GM08714 (cell line): ENCODE measurements at regions not wholly inside any gene's neighbourhood (a gene's known extent, or its start where the extent isn't known, plus 50 kb on each side); places are given as distances from the start of the nearest gene placed in this dataset.
"Not testable (repeated sequence)": the region's sequence is repeated elsewhere in the genome, so short reads cannot be mapped to it uniquely, and the experiment has no call there.

Source experiments
- H3K4me3 ChIP-seq: fragments of 200-500 bp; sonication (Bioruptor generic); 2 replicates; pipeline ENCODE4 v1.5.1; 2014; ENCODE audit warnings: mild to moderate bottlenecking, low read length, inconsistent platforms
- ZNF274 ChIP-seq: IDR thresholded peaks from 2 replicates; pipeline ENCODE4 v1.6.1; 2012; ENCODE audit warnings: mild to moderate bottlenecking, low read depth, low read length

GRCh38 chr5:152683205-152683604 lies 278.1 kb upstream of the NMUR2 start:
- H3K4me3 ChIP-seq = no peak overlapping the region

DNA sequence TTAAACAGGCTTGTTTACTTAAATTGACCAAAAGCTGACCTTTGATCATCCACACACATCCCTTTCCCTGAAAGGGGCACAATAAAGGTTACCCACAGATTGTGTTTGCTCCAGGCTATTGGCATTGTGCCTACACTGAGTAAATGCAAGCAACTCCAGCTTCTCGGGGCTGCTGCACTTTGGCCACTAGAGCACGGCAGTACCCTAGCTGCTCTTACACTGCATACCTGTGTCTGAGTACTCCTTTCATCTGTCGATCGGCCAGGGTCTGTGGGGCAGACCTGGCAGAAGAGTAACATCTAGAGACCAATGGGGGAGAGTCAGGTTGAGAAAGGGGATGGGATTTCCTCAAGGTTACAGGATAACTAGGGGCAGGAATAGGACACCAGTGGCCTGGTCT lies 281.9 kb upstream of the NMUR2 start:
- no peak for TF ChIP-seq ZNF274

More at GRCh38 chr5:152683205-152683604, 278.1 kb upstream of the NMUR2 start:
- TF ChIP-seq ZNF274 = no peak

DNA sequence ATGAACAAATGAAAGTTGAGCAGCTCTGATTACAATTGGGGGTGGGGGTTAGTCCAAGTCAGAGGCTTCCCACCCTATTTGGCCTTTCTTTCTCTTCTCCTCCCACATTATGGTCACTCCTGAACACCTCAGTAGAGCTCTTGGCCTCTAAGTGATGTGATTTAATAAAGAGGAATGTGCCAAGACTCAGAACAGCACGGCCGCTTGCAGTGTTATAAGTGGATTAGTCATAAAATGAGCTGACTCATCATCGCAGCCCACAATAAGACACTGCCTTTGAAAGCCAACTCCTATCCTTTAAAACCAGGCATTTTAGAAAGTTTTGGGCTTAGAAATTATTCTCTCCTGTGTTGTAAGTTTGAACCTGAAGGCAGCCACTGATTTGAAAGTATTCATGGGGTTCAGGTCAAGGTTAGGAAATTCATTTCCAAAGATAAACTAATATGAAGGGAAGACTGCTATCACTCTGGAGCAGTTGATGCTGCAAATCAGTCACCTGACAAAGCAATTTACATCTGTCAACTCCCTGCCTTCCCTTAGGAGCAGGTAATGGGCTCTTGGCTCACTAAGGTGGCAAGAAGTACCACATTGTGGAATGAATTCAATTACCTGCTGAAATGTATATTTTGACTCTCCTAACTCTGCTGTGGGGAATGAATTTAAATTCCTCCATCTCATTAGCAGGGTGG lies 283.6 kb upstream of the NMUR2 start:
- no peak overlapping the region for H3K4me3 ChIP-seq
- TF ChIP-seq ZNF274 = no peak

More for the DNA sequence above, 281.9 kb upstream of the NMUR2 start:
- H3K4me3 ChIP-seq = no peak overlapping the region

DNA sequence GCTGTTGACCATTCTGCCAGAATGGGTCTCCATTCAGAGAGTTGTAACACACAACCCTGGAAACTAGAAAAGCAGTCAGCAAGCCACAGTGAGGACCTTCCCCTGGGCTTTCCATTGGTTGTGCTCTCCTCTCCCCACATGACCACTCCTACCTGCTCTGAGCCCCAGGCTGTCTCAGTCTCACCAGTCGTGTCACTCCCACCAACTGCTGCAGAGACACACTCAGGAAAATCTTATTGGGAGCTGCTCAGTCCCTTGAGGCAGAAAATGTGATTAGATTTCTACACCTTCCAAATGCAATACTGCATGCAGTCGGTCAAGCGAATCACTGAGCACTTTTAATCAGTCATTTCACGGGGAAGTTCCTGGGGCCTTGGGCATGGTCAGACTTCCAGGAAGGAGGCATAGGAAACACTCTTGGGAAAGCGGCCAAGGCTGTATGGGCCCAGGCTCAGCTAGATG lies 284.2 kb upstream of the NMUR2 start:
- H3K4me3 ChIP-seq = no peak overlapping the region
- TF ChIP-seq ZNF274 = no peak

- H3K4me3 ChIP-seq = no peak overlapping the region
- no peak for TF ChIP-seq ZNF274
These were observed 289.2 kb upstream of the NMUR2 start for GRCh38 chr5:152694231-152694630.

DNA sequence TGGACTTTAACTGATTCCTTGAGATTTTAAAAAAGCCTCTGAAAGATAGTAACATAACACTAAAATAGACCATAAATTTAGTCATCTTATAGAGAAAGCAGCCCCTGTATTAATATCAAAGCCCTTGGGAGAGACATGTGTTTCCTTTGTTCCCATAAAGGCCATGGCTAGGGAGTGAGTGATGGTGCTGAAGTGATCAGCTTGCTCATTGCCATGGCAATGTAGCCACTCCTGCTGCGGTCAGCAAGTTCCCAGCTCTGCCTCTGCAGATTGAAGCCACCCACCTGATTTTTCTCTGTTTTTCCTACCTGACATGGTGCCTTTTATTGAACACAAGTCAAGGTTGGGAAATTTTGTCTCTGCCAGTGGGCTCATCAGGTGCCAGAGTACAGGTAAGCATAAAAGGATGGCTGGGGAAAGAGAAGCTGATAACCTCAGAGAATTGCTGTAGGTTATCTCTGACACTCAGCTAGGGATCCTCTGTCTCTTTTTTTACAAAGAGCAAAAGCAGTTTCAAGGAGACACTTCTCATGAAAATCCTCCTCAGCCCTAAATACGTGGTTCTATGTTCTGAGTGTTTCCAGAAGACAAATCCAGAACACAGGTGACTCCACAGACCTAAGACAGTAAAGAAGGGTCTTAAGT lies 296.3 kb upstream of the NMUR2 start:
- H3K4me3 ChIP-seq = no peak overlapping the region
- TF ChIP-seq ZNF274 = no peak

- H3K4me3 ChIP-seq = no peak overlapping the region
- TF ChIP-seq ZNF274 = no peak
These were observed 299.2 kb upstream of the NMUR2 start for GRCh38 chr5:152704286-152704685.

GRCh38 chr5:152711801-152712388 lies 306.8 kb upstream of the NMUR2 start:
- no peak overlapping the region for H3K4me3 ChIP-seq
- no peak for TF ChIP-seq ZNF274

DNA sequence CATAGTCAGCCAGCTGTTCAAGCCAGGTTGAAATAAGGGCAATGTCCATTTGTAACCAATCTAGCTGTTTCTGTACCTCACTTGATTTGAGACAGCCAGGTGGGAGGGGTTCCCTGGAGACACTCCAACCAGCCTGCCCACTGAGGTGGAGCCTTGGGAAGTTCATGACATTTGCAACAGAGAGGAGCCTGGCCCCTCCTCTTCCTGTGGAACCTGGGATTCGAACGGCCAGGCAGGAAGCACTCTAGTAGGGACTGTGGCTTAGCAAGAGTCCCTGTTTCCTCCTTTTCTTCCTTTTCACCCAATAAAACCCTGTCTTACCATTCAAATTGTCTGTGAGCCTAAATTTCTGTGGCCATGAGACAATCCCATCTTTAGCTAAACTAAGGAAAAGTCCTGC lies 312.3 kb upstream of the NMUR2 start:
- TF ChIP-seq ZNF274 = no peak

GRCh38 chr5:152723482-152723881 lies 318.4 kb upstream of the NMUR2 start:
- H3K4me3 ChIP-seq = no peak overlapping the region
- no peak for TF ChIP-seq ZNF274

More for the DNA sequence above, 312.3 kb upstream of the NMUR2 start:
- no peak overlapping the region for H3K4me3 ChIP-seq

DNA sequence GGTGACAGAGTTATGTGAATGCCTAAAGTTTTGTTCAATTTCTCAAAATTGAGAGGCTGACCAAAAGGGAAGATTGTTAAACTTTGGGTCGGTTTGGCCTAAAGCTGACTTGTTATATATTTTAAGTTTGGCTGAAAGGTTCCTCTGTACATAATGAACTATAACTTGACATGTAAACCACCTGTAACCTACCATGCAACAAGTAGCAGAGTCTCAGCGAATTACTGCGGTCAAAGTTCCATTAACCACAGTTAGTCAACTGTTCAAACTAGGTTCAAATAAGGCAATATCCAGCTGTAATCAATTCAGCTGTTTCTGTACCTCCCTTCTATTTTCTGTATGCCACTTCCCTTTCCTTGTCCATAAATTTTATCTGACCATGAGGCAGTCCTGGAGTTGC lies 325.1 kb upstream of the NMUR2 start:
- no peak for TF ChIP-seq ZNF274
- H3K4me3 ChIP-seq = no peak overlapping the region

DNA sequence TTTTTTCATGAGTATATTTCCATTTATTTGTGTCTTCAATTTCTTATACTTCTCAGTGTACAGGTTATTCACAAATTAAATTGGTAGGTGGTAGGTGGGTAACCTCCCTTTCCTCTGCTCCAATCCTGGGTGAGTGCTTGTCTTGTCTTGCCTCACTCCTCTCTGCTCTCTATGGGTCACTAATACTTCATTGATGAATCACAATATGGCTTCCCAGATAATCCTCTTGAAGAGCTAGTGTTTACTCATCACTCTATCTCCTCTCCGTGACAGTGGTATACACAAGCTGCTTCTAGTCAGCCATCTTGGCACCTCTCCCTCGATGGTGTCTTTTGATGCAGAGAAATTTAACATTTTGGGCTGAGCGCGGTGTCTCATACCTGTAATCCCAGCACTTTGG lies 331.8 kb upstream of the NMUR2 start:
- TF ChIP-seq ZNF274 = no peak
- H3K4me3 ChIP-seq = no peak overlapping the region

DNA sequence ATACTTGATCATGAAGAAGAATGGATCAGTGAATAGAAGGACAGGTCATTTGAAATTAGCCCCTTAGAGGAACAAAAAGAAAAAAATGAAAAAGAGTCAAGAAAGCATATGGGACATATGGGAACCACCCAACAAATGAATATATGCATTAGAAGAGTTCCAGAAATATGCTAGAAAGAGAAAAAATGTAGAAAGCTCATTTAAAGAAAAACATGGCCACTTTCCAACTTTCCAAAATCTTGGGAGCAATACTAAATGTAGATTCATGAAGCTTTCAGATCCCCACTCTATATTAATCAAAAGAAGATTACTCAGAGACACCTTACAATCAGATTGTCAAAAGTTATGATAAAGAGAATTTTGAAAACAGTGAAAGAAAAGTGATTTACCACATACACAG lies 334.8 kb upstream of the NMUR2 start:
- TF ChIP-seq ZNF274 = no peak
- no peak overlapping the region for H3K4me3 ChIP-seq

DNA sequence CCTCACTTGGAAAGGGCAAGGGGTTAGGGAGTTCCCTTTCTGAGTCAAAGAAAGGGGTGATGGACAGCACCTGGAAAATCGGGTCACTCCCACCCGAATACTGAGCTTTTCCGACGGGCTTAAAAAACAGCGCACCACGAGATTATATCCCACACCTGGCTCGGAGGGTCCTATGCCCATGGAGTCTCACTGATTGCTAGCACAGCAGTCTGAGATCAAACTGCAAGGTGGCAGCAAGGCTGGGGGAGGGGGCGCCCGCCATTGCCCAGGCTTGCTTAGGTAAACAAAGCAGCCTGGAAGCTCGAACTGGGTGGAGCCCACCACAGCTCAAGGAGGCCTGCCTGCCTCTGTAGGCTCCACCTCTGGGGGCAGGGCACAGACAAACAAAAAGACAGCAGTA lies 336.0 kb upstream of the NMUR2 start:
- H3K4me3 ChIP-seq = not testable (repeated sequence)

- not testable (repeated sequence) for H3K4me3 ChIP-seq
These were observed 382.7 kb upstream of the NMUR2 start for GRCh38 chr5:152787709-152788217.

DNA sequence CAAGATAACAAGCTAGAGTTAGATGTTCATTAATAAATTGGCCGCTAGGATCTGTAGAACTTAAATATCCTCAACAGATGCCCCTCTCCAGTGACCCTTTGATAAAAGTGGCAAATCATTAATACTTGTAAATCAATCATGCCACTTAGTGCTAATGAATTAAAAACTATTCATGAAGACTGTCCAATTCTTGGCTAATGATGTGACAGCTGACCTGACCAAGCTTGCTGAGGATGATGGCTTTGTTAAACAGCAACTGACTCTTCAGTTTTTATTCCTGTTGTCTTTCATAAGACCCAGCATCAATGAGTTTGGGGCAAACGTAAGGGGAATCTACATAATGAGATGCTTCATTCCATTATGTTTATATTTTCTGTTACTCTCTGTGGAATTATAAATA lies 396.8 kb upstream of the NMUR2 start:
- TF ChIP-seq ZNF274 = no peak
- H3K4me3 ChIP-seq = no peak overlapping the region
